B cell (primary cell): ENCODE measurements at regions not wholly inside any gene's neighbourhood (a gene's known extent, or its start where the extent isn't known, plus 50 kb on each side); places are given as distances from the start of the nearest gene placed in this dataset.

Experiments used
- EZH2 ChIP-seq: IDR thresholded peaks from 2 replicates; pipeline ENCODE4 v1.6.1; 2012; ENCODE audit warnings: borderline replicate concordance, low read depth, mild to moderate bottlenecking, moderate library complexity, low read length; ENCODE audit not compliant: insufficient read depth, poor library complexity, severe bottlenecking
- TF ChIP-seq, protein P1 (sequence below): fragments of 200-600 bp; IDR thresholded peaks from one replicate; pipeline ENCODE4 v1.8.0; 2022; ENCODE audit warnings: antibody characterized with exemption, mild to moderate bottlenecking

DNA sequence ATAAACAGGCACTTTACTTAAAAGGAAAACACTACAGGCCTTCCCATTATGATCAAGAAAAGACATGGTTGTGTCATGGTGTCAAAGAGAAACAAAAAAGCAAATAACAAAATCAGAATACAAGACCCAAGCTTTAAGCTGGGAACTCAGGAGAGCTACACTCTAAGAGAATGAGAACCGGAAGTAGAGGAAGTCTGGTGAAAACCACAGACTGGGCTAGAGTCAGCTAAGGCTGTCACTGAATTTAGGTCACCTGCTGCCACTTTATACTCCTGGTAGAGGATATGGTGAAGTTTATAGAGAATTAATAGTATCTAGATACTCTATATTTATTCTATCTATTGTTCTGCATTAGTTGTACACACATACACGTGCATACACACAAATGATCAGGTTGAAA lies 971.7 kb downstream of the FLRT2 start:
- TF ChIP-seq, protein P1, sequence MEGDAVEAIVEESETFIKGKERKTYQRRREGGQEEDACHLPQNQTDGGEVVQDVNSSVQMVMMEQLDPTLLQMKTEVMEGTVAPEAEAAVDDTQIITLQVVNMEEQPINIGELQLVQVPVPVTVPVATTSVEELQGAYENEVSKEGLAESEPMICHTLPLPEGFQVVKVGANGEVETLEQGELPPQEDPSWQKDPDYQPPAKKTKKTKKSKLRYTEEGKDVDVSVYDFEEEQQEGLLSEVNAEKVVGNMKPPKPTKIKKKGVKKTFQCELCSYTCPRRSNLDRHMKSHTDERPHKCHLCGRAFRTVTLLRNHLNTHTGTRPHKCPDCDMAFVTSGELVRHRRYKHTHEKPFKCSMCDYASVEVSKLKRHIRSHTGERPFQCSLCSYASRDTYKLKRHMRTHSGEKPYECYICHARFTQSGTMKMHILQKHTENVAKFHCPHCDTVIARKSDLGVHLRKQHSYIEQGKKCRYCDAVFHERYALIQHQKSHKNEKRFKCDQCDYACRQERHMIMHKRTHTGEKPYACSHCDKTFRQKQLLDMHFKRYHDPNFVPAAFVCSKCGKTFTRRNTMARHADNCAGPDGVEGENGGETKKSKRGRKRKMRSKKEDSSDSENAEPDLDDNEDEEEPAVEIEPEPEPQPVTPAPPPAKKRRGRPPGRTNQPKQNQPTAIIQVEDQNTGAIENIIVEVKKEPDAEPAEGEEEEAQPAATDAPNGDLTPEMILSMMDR, result no peak
- no peak for TF ChIP-seq EZH2
